ENCODE measurements at regions not wholly inside any gene's neighbourhood (a gene's known extent, or its start where the extent isn't known, plus 50 kb on each side); places are given as distances from the start of the nearest gene placed in this dataset.

DNA sequence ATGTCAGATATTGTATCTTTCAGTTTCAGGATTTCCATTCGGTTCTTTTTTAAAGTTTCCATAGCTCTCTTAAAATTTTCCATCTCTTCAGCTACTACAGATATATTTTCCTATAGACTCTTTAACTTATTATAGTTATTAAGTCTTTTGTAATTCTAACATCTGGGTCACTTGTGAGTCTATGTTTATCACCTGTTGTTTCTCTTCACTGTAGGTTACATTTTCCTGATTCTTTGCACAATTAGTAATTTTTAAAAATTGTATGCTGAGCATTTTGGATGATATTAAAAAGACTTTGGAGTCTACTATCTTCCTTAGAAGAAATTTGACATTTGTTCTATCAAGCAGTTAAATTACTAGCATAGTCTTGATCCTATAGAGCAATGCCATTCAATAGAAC, 140.7 kb downstream of the QRSL1 start:
- TF ChIP-seq GATA2 (IDR thresholded peaks at IDR 0.05; ENCODE audit: low read depth, low read length) (no peak), GATA3 (IDR thresholded peaks at IDR 0.05; ENCODE audit: low read depth, low read length) (no peak)

DNA sequence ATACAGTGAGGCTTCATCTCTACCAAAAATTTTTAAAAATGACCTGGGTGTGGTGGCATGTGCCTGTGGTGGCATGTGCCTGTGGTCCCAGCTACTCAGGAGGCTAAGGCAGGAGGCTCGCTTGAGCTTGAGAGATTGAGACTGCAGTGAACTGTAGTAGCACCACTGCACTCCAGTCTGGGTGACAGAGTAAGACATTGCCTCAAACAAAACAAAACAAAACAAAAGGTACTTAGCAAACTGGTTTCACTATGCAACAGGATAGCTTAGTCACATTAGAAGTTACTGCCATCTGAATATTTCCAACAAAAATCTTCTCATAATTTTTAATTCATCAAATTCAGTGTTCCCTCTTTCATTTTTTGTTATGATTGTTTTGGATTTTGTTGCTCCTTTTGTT, 137.9 kb downstream of the QRSL1 start:
- no peak for TF ChIP-seq GATA3 (IDR thresholded peaks at IDR 0.05; ENCODE audit: low read depth, low read length)
- TF ChIP-seq GATA2 (IDR thresholded peaks at IDR 0.05; ENCODE audit: low read depth, low read length), result no peak

DNA sequence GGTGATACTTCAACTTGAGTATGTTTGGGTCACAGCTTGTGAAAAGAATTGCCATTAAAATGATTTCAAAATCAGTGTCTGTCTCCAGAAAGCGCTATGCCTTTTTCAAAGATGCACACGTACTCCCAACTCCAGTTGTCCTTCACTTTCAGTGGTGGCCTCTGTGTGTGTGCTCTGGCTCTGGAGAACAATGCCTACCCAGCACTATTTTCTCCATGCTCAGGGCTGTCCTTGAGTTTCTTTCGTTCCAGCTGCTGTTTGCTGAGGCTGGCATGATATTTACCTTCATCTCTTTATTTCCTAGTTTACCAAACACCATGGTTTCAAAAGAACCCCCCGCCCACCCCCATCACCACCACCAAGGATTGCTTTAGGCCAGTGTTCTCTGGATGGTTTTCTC, 136.8 kb downstream of the QRSL1 start:
- TF ChIP-seq GATA3 (IDR thresholded peaks at IDR 0.05; ENCODE audit: low read depth, low read length) (no peak), GATA2 (IDR thresholded peaks at IDR 0.05; ENCODE audit: low read depth, low read length) (no peak)

DNA sequence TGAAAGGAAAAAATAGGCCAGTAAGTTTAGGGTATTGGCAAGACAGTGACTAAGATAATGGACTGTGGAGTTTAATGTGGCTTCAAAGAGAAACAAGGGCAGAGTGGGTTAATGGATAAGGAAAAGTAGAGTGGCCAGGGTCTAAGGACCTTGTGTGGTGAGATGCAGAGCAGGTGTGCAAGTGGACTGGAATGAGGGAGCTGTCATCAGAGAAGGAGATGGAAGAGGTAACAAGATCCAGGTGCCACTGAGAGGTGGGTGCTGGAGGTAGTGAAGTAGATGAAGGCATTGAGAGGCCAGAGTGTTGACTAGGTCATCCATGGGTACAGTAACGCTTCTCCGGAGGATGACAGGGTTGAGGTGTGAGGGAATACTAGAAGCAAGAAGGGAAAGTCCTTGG, 136.1 kb downstream of the QRSL1 start:
- no peak for TF ChIP-seq GATA2 (IDR thresholded peaks at IDR 0.05; ENCODE audit: low read depth, low read length)

DNA sequence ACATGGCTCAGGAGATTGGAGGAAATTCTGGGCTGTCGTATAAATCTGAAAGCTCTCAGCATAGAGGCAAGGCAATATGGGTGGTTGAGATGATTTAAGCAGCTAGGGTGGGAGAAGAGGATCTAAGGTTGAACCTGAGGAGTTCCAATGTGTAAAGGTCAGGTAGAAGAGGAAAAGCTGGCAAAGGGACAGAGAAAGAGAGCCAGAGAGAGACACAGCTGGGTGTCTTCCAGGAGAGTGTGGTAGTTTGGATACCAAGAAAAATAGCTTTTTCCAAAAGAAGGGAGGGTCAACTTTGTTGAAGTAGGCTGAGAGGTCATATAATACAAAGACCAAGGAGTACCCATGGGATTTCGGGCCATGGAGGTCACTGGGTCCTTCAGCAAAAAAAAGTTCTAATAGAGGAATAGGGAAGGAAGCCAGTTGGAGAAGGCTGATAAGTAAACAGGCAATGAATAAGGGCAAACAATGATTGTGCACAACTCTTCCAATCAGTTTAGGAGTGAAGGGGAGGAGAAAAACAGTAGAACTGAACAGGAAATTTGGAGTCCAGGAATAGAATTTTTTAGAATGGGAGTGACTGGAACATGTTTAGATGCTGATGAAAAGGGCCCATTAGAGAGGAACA, 135.1 kb downstream of the QRSL1 start:
- TF ChIP-seq GATA2 (IDR thresholded peaks at IDR 0.05; ENCODE audit: low read depth, low read length) (no peak), GATA3 (IDR thresholded peaks at IDR 0.05; ENCODE audit: low read depth, low read length) (no peak)

DNA sequence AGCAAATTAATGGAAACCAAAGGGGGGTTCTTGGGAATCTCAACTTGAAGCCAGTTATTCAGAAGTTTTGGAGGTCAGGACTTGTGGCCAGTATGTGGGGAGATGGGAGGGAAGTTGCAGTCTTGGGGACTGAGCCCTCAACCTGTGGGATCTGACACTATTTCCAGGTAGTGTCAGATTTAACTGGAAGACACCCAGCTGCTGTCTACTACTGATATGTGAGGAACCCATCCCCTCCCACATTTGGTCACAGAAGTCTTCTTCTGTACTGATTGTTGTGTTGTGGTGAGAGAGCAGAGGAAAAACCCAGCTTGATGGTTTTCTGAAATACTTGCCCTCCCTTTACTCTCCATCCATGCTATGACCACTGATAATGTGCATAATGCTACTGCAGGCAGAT, 134.0 kb downstream of the QRSL1 start:
- TF ChIP-seq GATA2 (IDR thresholded peaks at IDR 0.05; ENCODE audit: low read depth, low read length) (no peak), GATA3 (IDR thresholded peaks at IDR 0.05; ENCODE audit: low read depth, low read length) (no peak)

GRCh38 chr6:106761160-106761559, 131.8 kb downstream of the QRSL1 start:
- TF ChIP-seq GATA3 (IDR thresholded peaks at IDR 0.05; ENCODE audit: low read depth, low read length) (no peak), GATA2 (IDR thresholded peaks at IDR 0.05; ENCODE audit: low read depth, low read length) (no peak)

GRCh38 chr6:106759112-106759511, 129.7 kb downstream of the QRSL1 start:
- TF ChIP-seq GATA2 (IDR thresholded peaks at IDR 0.05; ENCODE audit: low read depth, low read length) (no peak), GATA3 (IDR thresholded peaks at IDR 0.05; ENCODE audit: low read depth, low read length) (no peak)

GRCh38 chr6:106757722-106758467, 128.5 kb downstream of the QRSL1 start:
- no peak for TF ChIP-seq GATA2 (IDR thresholded peaks at IDR 0.05; ENCODE audit: low read depth, low read length)
- TF ChIP-seq GATA3 (IDR thresholded peaks at IDR 0.05; ENCODE audit: low read depth, low read length), result no peak

DNA sequence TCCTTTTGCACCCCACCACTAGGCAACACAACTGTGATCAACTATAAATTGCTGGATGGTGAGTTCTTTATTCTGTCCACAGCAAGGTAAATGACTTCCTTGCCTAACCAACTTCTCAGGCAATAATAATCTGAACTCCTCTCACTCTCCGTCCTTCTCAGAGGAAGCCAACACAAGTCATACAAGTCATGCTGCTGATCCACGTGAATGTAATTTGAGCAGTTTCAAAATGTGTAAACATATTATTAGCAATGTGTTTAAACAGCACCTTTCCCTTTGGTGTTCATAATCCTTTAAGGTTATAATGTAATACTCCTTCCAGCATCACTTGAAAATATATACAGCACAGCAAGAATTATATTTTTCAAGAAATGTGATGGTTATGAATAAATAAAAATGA, 127.9 kb downstream of the QRSL1 start:
- TF ChIP-seq GATA3 (IDR thresholded peaks at IDR 0.05; ENCODE audit: low read depth, low read length) (no peak), GATA2 (IDR thresholded peaks at IDR 0.05; ENCODE audit: low read depth, low read length) (no peak)

DNA sequence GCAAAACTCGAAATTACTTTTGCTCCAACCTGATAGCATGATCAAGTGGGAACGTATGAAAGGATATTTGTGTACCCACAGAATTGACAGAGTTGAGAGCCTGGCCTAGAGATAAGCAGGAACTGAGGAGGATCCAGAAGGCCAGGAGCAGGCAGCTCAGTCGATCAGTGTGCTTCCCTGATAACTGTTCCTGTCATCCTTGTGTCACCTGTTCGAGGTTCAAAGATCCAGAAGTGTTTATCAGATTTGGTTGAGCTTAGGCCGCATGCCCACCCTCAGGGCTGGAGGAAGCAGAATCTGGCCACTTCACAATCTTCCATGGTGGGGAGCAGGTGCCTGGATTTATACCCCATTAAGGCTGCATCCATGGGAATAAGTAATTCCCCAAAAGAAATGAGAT, 124.8 kb downstream of the QRSL1 start:
- TF ChIP-seq GATA3 (IDR thresholded peaks at IDR 0.05; ENCODE audit: low read depth, low read length), result no peak
- TF ChIP-seq GATA2 (IDR thresholded peaks at IDR 0.05; ENCODE audit: low read depth, low read length), result no peak

DNA sequence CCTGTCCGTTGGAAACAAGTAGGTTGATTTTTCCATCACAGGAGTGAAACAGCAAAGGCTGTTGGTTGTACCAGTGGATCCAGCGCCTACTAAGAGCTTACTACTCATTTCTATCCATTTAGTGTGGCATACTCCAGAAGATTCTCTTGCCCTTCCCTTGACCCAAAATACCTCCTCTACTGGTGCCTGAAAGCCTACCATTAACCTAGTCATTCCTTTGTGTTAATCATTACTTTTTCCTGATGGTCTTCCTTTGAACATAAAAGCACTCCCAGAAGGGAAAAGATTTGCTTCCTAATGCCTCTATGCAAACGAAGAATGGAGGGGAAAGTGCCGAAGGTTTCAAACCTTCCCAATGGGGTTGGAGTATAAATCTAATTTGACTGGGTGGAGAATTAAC, 123.3 kb downstream of the QRSL1 start:
- no peak for TF ChIP-seq GATA3 (IDR thresholded peaks at IDR 0.05; ENCODE audit: low read depth, low read length)
- no peak for TF ChIP-seq GATA2 (IDR thresholded peaks at IDR 0.05; ENCODE audit: low read depth, low read length)

DNA sequence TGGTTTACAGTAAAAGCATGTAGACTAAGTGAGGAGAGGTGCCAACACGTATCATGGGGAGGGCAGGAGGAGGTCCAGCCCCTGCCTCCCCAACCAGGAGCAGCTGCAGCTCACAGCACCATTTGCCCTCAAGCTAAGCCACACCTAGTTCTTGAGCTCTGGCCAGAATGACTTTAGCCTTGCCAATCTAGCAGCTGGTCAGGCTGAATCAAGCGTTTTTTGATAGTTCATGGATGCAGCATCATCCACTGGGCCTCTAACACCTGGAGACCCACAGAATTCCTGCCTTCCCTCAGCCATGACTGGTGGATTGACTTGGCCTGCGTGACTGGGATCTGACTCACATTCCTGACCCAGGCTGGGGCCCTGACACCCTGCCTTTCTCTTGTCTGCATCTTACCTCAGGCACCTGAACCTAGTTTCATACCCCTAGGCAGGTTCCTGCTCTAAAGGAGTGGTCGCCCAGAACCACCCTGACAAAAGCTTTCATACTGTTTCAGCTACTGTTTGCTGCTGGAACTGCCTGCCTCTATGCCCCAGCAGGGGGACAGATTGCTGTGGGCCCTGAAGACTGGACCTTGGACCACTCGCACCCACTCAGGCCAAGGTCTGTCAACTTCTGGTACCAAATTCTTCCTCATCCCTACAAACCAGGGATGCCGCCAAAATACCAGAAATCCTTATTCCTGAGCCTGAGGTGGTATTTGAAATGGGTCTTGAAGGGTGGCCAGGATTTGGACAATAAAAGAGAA, 122.3 kb downstream of the QRSL1 start:
- TF ChIP-seq GATA3 (IDR thresholded peaks at IDR 0.05; ENCODE audit: low read depth, low read length) (no peak), GATA2 (IDR thresholded peaks at IDR 0.05; ENCODE audit: low read depth, low read length) (no peak)

GRCh38 chr6:106750946-106751345, 121.6 kb downstream of the QRSL1 start:
- TF ChIP-seq GATA2 (IDR thresholded peaks at IDR 0.05; ENCODE audit: low read depth, low read length) (no peak), GATA3 (IDR thresholded peaks at IDR 0.05; ENCODE audit: low read depth, low read length) (no peak)

Measured in SH-SY5Y (cell line).